ENCODE measurements at regions not wholly inside any gene's neighbourhood (a gene's known extent, or its start where the extent isn't known, plus 50 kb on each side); places are given as distances from the start of the nearest gene placed in this dataset.

- TF ChIP-seq CTCF (IDR thresholded peaks at IDR 0.05), result no peak
- TF ChIP-seq POLR2A (IDR thresholded peaks at IDR 0.05), result no peak
Observed at GRCh38 chr14:50045837-50046236, 70.5 kb downstream of the VCPKMT start.
